ENCODE measurements at regions not wholly inside any gene's neighbourhood (a gene's known extent, or its start where the extent isn't known, plus 50 kb on each side); places are given as distances from the start of the nearest gene placed in this dataset.

- Histone ChIP-seq H3K79me2 (ENCODE audit: insufficient read depth) (no peaks in the 10 kb centered on the region), H3K36me3 (replicated peaks in 1 of 2; ENCODE audit: control insufficient read depth in 1 of 2, insufficient read depth in 2 of 2, low read length in 1 of 2) (no peaks in the 10 kb centered on the region), H3K27ac (ENCODE audit: low read depth in 2 of 2, low read length in 1 of 2) (no peak overlapping the region), H4K20me1 (ENCODE audit: insufficient read depth) (no peaks in the 10 kb centered on the region), H3K9me3 (no peaks in the 10 kb centered on the region), H3K9me2 (no peaks in the 10 kb centered on the region), H3F3A (replicated peaks; ENCODE audit: insufficient read depth) (peaks cover 11% of the 10 kb centered on the region), H3K4me3 (ENCODE audit: low read depth in 2 of 2, low read length in 1 of 2) (no peak overlapping the region), H3K27me3 (ENCODE audit: insufficient read depth) (peaks cover 38% of the 10 kb centered on the region), H2AFZ (ENCODE audit: low read depth) (no peak overlapping the region), H3K4me2 (no peak overlapping the region), H3K9ac (no peak overlapping the region), H3K4me1 (ENCODE audit: control insufficient read depth in 1 of 2, insufficient read depth in 2 of 2, low read depth in 1 of 2, low read length in 1 of 2) (no peaks in the 10 kb centered on the region)
- WGBS (ENCODE audit: low lambda C conversion rate), result 3% methylated on average over 2 of the region's 2 CpGs
- DNase-seq, result no peak
- TF ChIP-seq, protein P1, sequence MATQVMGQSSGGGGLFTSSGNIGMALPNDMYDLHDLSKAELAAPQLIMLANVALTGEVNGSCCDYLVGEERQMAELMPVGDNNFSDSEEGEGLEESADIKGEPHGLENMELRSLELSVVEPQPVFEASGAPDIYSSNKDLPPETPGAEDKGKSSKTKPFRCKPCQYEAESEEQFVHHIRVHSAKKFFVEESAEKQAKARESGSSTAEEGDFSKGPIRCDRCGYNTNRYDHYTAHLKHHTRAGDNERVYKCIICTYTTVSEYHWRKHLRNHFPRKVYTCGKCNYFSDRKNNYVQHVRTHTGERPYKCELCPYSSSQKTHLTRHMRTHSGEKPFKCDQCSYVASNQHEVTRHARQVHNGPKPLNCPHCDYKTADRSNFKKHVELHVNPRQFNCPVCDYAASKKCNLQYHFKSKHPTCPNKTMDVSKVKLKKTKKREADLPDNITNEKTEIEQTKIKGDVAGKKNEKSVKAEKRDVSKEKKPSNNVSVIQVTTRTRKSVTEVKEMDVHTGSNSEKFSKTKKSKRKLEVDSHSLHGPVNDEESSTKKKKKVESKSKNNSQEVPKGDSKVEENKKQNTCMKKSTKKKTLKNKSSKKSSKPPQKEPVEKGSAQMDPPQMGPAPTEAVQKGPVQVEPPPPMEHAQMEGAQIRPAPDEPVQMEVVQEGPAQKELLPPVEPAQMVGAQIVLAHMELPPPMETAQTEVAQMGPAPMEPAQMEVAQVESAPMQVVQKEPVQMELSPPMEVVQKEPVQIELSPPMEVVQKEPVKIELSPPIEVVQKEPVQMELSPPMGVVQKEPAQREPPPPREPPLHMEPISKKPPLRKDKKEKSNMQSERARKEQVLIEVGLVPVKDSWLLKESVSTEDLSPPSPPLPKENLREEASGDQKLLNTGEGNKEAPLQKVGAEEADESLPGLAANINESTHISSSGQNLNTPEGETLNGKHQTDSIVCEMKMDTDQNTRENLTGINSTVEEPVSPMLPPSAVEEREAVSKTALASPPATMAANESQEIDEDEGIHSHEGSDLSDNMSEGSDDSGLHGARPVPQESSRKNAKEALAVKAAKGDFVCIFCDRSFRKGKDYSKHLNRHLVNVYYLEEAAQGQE (IDR thresholded peaks at IDR 0.05; ENCODE audit: low read depth, low read length), result no peak
- no peak for TF ChIP-seq IRF3 (IDR thresholded peaks at IDR 0.05; ENCODE audit: low read depth, low read length)
- TF ChIP-seq MXI1 (IDR thresholded peaks at IDR 0.05; ENCODE audit: low read depth, low read length), result no peak
- no peak for TF ChIP-seq SMC3 (IDR thresholded peaks at IDR 0.05; ENCODE audit: low read depth, low read length)
- ChIA-PET POLR2A (no interaction called here), CTCF (interaction anchor here (1.4 kb wide), 1 partner anchor 35 kb away, joined by 3 read pairs; no protein-coding TSS in a partner anchor)
Observed at GRCh38 chr14:26199096-26199495, 398.7 kb downstream of the NOVA1 start.

DNA sequence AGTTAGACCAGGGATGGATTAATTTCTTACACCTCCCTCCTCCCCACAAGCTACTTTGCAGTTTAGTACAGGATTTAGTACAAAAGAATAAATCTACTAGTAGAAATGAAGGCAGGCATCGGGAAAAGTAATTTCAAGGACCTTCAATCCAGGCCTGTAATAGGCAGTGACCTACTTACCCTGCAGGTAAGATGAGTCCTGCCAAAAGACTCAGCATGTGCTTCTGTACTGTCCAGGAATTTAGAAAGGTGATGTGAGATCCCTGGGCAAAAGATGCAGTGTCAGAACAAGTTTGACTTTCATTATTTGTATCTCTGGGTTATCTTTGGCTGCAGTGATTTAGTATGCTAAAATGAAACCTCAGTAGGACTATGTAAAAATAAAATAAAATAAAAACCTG is 403.0 kb downstream of the NOVA1 start:
- no peak overlapping the region for H3K9ac ChIP-seq
- H4K20me1 ChIP-seq (ENCODE audit: insufficient read depth), result no peaks in the 10 kb centered on the region
- no peaks in the 10 kb centered on the region for H3K9me2 ChIP-seq
- TF ChIP-seq EP300 (IDR thresholded peaks at IDR 0.05; ENCODE audit: borderline replicate concordance in 1 of 2, low read depth in 1 of 2, low read length in 1 of 2) (no peak), CHD2 (IDR thresholded peaks at IDR 0.05; ENCODE audit: low read length, partially characterized antibody) (no peak), NFIC (IDR thresholded peaks at IDR 0.05; ENCODE audit: borderline replicate concordance) (no peak), TCF12 (IDR thresholded peaks at IDR 0.05) (no peak), FOXM1 (IDR thresholded peaks at IDR 0.05; ENCODE audit: low read depth) (no peak), SIN3A (IDR thresholded peaks at IDR 0.05; ENCODE audit: borderline replicate concordance, low read depth, low read length) (no peak), RFX5 (IDR thresholded peaks at IDR 0.05; ENCODE audit: low read length) (no peak), MAX (IDR thresholded peaks at IDR 0.05; ENCODE audit: low read depth) (no peak)
- TF ChIP-seq, protein P2, sequence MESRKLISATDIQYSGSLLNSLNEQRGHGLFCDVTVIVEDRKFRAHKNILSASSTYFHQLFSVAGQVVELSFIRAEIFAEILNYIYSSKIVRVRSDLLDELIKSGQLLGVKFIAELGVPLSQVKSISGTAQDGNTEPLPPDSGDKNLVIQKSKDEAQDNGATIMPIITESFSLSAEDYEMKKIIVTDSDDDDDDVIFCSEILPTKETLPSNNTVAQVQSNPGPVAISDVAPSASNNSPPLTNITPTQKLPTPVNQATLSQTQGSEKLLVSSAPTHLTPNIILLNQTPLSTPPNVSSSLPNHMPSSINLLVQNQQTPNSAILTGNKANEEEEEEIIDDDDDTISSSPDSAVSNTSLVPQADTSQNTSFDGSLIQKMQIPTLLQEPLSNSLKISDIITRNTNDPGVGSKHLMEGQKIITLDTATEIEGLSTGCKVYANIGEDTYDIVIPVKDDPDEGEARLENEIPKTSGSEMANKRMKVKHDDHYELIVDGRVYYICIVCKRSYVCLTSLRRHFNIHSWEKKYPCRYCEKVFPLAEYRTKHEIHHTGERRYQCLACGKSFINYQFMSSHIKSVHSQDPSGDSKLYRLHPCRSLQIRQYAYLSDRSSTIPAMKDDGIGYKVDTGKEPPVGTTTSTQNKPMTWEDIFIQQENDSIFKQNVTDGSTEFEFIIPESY (IDR thresholded peaks at IDR 0.05; ENCODE audit: borderline replicate concordance, low read depth), result no peak
- POLR2A ChIA-PET, result no interaction called here
- no peak overlapping the region for H3K4me3 ChIP-seq (ENCODE audit: low read depth in 2 of 2, low read length in 1 of 2)
- no peak overlapping the region for H2AFZ ChIP-seq (ENCODE audit: low read depth)
- no peaks in the 10 kb centered on the region for H3K9me3 ChIP-seq
- CTCF ChIA-PET, result no interaction called here
- peaks cover 1% of the 10 kb centered on the region for H3F3A ChIP-seq (replicated peaks; ENCODE audit: insufficient read depth)
- no peak overlapping the region for H3K4me2 ChIP-seq
- no peak for DNase-seq
- peaks cover 26% of the 10 kb centered on the region for H3K27me3 ChIP-seq (ENCODE audit: insufficient read depth)
- no peaks in the 10 kb centered on the region for H3K36me3 ChIP-seq (replicated peaks in 1 of 2; ENCODE audit: control insufficient read depth in 1 of 2, insufficient read depth in 2 of 2, low read length in 1 of 2)
- no peak overlapping the region for H3K27ac ChIP-seq (ENCODE audit: low read depth in 2 of 2, low read length in 1 of 2)
- 10% methylated on average over 1 of the region's 1 CpG for WGBS (ENCODE audit: low lambda C conversion rate)
- no peaks in the 10 kb centered on the region for H3K79me2 ChIP-seq (ENCODE audit: insufficient read depth)
- H3K4me1 ChIP-seq (ENCODE audit: control insufficient read depth in 1 of 2, insufficient read depth in 2 of 2, low read depth in 1 of 2, low read length in 1 of 2), result no peaks in the 10 kb centered on the region

Measured in SK-N-SH (cell line).